ENCODE measurements at regions not wholly inside any gene's neighbourhood (a gene's known extent, or its start where the extent isn't known, plus 50 kb on each side); places are given as distances from the start of the nearest gene placed in this dataset.
"Not testable (repeated sequence)": the region's sequence is repeated elsewhere in the genome, so short reads cannot be mapped to it uniquely, and the experiment has no call there.

DNA sequence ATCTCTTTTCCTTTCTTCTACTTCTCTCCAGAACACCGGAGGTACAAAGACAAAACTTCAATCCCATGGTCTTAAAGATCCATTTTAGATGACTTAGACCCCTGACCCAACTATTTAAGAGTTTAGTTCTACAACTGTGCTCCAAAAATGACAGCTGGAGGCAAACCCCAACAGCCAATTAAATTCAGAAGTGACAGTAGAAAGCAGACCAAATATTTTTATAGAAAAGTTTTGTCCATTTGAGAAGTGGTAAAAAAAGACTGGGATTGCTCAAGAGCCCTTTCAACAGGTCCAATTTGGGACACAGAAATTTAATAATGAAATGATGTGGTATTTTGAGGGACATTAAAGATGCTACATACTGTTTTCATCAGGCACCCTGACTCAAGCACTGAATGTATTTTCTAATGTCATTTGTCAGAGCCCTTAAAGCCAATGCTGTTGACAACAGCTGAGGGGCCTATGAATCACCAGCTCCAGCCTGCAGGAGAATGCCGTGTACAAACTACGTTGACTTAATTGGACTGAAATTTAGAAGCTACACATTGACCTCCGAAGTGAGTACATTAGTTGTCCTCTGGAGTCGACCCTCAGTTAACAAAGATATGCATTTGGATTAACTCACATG lies 147.5 kb upstream of the PIK3R1 start:
- Histone ChIP-seq H3K79me2 (ENCODE audit: low read length) (no peaks in the 10 kb centered on the region), H3K27me3 (ENCODE audit: low read length) (no peaks in the 10 kb centered on the region), H3K9ac (ENCODE audit: low read length) (no peak overlapping the region), H2AFZ (ENCODE audit: low read length) (no peak overlapping the region), H3K4me3 (ENCODE audit: low read length) (no peak overlapping the region), H3K9me3 (ENCODE audit: low read length) (no peaks in the 10 kb centered on the region), H3K9me2 (replicated peaks; ENCODE audit: insufficient read depth, low read length) (no peaks in the 10 kb centered on the region), H4K20me1 (ENCODE audit: insufficient read depth, low read depth, low read length) (no peaks in the 10 kb centered on the region), H3K4me2 (ENCODE audit: low read depth, low read length, poor library complexity, severe bottlenecking) (no peak overlapping the region), H3K36me3 (ENCODE audit: insufficient read depth, low read length) (no peaks in the 10 kb centered on the region), H3K4me1 (ENCODE audit: low read length) (no peaks in the 10 kb centered on the region), H3K27ac (ENCODE audit: low read length) (no peak overlapping the region)
- DNase-seq: no peak

DNA sequence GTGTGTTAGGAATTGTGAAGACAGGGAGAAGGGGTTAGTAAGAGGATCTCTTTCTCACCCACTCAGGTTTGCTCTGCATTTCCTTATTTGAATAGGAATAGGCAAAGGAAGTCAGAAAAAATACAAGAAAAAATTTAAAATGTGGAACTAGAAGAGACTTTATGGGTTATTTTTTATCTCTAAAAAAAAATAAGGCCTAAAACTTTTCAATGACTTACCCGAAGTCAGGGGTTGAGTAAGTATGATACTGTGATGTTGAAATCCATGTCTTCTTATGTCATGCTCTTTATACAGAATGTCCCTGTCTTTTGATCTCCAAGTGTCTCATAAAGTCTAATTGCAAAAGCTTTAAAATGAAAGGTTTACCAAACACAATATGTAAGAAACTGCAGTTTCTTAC lies 148.3 kb upstream of the PIK3R1 start:
- DNase-seq: no peak
- Histone ChIP-seq H3K9me3 (ENCODE audit: low read length) (no peaks in the 10 kb centered on the region), H3K9me2 (replicated peaks; ENCODE audit: insufficient read depth, low read length) (no peaks in the 10 kb centered on the region), H4K20me1 (ENCODE audit: insufficient read depth, low read depth, low read length) (no peaks in the 10 kb centered on the region), H3K9ac (ENCODE audit: low read length) (no peak overlapping the region), H3K4me1 (ENCODE audit: low read length) (no peaks in the 10 kb centered on the region), H3K4me2 (ENCODE audit: low read depth, low read length, poor library complexity, severe bottlenecking) (no peak overlapping the region), H3K27me3 (ENCODE audit: low read length) (no peaks in the 10 kb centered on the region), H3K4me3 (ENCODE audit: low read length) (no peak overlapping the region), H3K36me3 (ENCODE audit: insufficient read depth, low read length) (no peaks in the 10 kb centered on the region), H3K79me2 (ENCODE audit: low read length) (no peaks in the 10 kb centered on the region), H2AFZ (ENCODE audit: low read length) (no peak overlapping the region), H3K27ac (ENCODE audit: low read length) (no peak overlapping the region)

DNA sequence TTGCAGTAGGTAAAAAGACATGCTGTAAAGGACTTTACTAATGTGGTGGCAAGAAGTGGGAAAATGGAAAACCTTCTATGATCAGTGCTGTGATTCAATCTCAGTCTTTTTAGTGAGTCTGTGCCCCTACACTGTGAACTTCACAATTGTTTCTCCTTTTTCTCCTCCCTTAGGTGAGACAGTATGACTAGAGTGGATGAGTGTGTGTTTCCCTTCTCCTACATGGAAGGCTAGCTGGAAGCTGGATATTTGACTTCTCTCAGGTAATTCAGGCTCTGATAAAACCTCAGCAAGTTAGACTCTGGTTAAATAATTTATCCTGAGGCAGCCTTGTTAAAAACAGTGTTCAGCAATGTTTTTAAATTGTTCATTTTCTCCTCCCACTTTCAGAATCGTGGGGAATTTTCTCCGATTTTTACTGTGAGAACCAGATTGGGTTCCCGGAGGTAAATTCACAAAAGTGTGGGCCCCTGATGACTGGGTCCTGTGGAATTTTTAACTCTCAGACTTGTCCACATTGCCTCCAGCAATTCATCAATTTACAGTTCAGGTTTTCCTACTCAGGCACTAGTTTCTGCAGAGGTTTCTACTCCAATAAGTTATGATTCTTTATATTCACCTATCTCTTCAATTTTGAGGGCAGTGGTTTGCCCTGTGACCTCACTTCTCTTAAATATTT lies 149.1 kb upstream of the PIK3R1 start:
- Histone ChIP-seq H3K79me2 (ENCODE audit: low read length) (no peaks in the 10 kb centered on the region), H3K36me3 (ENCODE audit: insufficient read depth, low read length) (no peaks in the 10 kb centered on the region), H3K4me3 (ENCODE audit: low read length) (no peak overlapping the region), H2AFZ (ENCODE audit: low read length) (no peak overlapping the region), H4K20me1 (ENCODE audit: insufficient read depth, low read depth, low read length) (no peaks in the 10 kb centered on the region), H3K9me3 (ENCODE audit: low read length) (no peaks in the 10 kb centered on the region), H3K4me2 (ENCODE audit: low read depth, low read length, poor library complexity, severe bottlenecking) (no peak overlapping the region), H3K9me2 (replicated peaks; ENCODE audit: insufficient read depth, low read length) (no peaks in the 10 kb centered on the region), H3K27ac (ENCODE audit: low read length) (no peak overlapping the region), H3K9ac (ENCODE audit: low read length) (no peak overlapping the region), H3K4me1 (ENCODE audit: low read length) (no peaks in the 10 kb centered on the region), H3K27me3 (ENCODE audit: low read length) (no peaks in the 10 kb centered on the region)
- DNase-seq: no peak

DNA sequence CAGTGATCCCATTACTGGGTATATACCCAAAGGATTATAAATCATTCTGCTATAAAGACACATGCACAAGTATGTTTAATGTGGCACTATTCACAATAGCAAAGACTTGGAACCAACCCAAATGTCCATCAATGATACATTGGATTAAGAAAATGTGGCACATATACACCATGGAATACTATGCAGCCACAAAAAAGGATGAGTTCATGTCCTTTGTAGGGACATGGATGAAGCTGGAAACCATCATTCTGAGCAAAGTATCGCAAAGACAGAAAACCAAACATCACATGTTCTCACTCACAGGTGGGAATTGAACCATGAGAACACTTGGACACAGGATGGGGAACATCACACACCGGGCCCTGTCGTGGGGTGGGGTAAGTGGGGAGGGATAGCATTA lies 150.2 kb upstream of the PIK3R1 start:
- H3K9me3 ChIP-seq (ENCODE audit: low read length); H3K27ac ChIP-seq (ENCODE audit: low read length); DNase-seq; H3K4me2 ChIP-seq (ENCODE audit: low read depth, low read length, poor library complexity, severe bottlenecking); H3K4me3 ChIP-seq (ENCODE audit: low read length); H2AFZ ChIP-seq (ENCODE audit: low read length); H3K4me1 ChIP-seq (ENCODE audit: low read length); H3K36me3 ChIP-seq (ENCODE audit: insufficient read depth, low read length); H3K9ac ChIP-seq (ENCODE audit: low read length); H3K79me2 ChIP-seq (ENCODE audit: low read length); H3K27me3 ChIP-seq (ENCODE audit: low read length); H3K9me2 ChIP-seq (replicated peaks; ENCODE audit: insufficient read depth, low read length); H4K20me1 ChIP-seq (ENCODE audit: insufficient read depth, low read depth, low read length): not testable (repeated sequence)

DNA sequence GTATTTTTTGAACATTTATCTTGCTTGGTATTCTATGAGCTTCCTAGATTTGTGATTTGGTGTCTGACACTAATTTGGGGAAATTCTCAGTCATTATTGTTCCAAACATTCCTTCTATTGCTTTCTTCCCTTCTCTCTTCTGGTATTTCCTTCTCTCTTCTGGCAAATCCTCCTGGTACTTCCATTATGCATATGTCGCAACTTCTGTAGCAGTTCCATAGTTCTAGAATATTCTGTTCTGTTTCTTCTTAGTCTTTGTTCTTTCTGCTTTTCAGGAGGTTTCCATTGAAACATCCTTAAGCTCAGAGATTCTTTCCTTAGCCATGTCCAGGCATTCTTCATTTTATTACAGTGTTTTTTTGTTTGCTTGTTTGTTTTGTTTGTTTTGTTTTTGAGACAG lies 155.2 kb upstream of the PIK3R1 start:
- Histone ChIP-seq H2AFZ (ENCODE audit: low read length) (no peak overlapping the region), H3K4me3 (ENCODE audit: low read length) (no peak overlapping the region), H3K9me2 (replicated peaks; ENCODE audit: insufficient read depth, low read length) (no peaks in the 10 kb centered on the region), H3K27ac (ENCODE audit: low read length) (no peak overlapping the region), H3K4me2 (ENCODE audit: low read depth, low read length, poor library complexity, severe bottlenecking) (no peak overlapping the region), H3K27me3 (ENCODE audit: low read length) (no peaks in the 10 kb centered on the region), H4K20me1 (ENCODE audit: insufficient read depth, low read depth, low read length) (no peaks in the 10 kb centered on the region), H3K79me2 (ENCODE audit: low read length) (no peaks in the 10 kb centered on the region), H3K9me3 (ENCODE audit: low read length) (no peaks in the 10 kb centered on the region), H3K4me1 (ENCODE audit: low read length) (no peaks in the 10 kb centered on the region), H3K36me3 (ENCODE audit: insufficient read depth, low read length) (no peaks in the 10 kb centered on the region), H3K9ac (ENCODE audit: low read length) (no peak overlapping the region)
- no peak for DNase-seq

DNA sequence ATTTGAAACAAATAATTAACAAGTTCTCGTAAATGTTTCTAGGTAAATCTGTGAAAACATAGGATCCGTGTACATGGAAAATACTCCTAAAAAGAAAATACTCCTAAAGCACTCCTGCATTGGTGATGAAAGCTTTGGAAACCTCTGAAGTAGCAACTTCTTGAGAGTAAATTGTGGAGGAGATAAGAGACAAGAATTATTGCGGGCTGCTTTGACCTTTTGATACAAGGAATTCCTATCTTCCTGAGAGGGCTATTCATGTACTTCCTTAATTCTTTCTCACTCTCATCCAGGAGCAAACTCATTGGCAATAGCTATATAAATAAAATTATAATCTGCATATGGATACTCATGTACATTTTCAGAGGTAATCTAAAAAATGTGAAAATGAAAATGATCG lies 158.4 kb upstream of the PIK3R1 start:
- H3K4me2 ChIP-seq (ENCODE audit: low read depth, low read length, poor library complexity, severe bottlenecking): no peak overlapping the region
- H3K9me2 ChIP-seq (replicated peaks; ENCODE audit: insufficient read depth, low read length): no peaks in the 10 kb centered on the region
- no peaks in the 10 kb centered on the region for H3K79me2 ChIP-seq (ENCODE audit: low read length)
- no peak overlapping the region for H3K9ac ChIP-seq (ENCODE audit: low read length)
- H3K4me1 ChIP-seq (ENCODE audit: low read length): no peaks in the 10 kb centered on the region
- no peak overlapping the region for H2AFZ ChIP-seq (ENCODE audit: low read length)
- DNase-seq: no peak
- no peaks in the 10 kb centered on the region for H3K27me3 ChIP-seq (ENCODE audit: low read length)
- no peak overlapping the region for H3K27ac ChIP-seq (ENCODE audit: low read length)
- H3K4me3 ChIP-seq (ENCODE audit: low read length): no peak overlapping the region
- H3K36me3 ChIP-seq (ENCODE audit: insufficient read depth, low read length): no peaks in the 10 kb centered on the region
- no peaks in the 10 kb centered on the region for H3K9me3 ChIP-seq (ENCODE audit: low read length)
- no peaks in the 10 kb centered on the region for H4K20me1 ChIP-seq (ENCODE audit: insufficient read depth, low read depth, low read length)

DNA sequence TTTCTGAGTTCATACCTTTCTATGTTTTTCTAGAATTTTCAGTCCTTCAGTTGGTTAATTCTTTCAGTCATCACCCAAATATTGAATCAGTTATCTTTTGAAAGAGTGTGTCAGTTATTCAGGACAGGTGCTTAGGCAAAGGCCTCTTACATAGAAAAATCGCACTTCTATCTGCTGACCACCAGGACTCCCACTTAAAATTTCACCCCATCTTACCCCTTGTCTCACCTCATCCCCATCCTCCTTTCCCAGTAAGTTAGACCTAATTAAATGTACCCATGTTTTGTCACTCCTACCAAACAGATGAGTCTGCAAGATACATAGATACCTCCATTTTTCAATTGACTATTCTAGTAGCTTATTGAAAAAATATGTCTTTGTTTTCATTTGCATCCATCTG lies 159.9 kb upstream of the PIK3R1 start:
- Histone ChIP-seq H3K79me2 (ENCODE audit: low read length) (no peaks in the 10 kb centered on the region), H3K4me1 (ENCODE audit: low read length) (no peaks in the 10 kb centered on the region), H3K36me3 (ENCODE audit: insufficient read depth, low read length) (no peaks in the 10 kb centered on the region), H3K9ac (ENCODE audit: low read length) (no peak overlapping the region), H2AFZ (ENCODE audit: low read length) (no peak overlapping the region), H3K9me2 (replicated peaks; ENCODE audit: insufficient read depth, low read length) (no peaks in the 10 kb centered on the region), H3K9me3 (ENCODE audit: low read length) (no peaks in the 10 kb centered on the region), H3K4me2 (ENCODE audit: low read depth, low read length, poor library complexity, severe bottlenecking) (no peak overlapping the region), H3K27ac (ENCODE audit: low read length) (no peak overlapping the region), H3K27me3 (ENCODE audit: low read length) (no peaks in the 10 kb centered on the region), H4K20me1 (ENCODE audit: insufficient read depth, low read depth, low read length) (no peaks in the 10 kb centered on the region), H3K4me3 (ENCODE audit: low read length) (no peak overlapping the region)
- DNase-seq: no peak

DNA sequence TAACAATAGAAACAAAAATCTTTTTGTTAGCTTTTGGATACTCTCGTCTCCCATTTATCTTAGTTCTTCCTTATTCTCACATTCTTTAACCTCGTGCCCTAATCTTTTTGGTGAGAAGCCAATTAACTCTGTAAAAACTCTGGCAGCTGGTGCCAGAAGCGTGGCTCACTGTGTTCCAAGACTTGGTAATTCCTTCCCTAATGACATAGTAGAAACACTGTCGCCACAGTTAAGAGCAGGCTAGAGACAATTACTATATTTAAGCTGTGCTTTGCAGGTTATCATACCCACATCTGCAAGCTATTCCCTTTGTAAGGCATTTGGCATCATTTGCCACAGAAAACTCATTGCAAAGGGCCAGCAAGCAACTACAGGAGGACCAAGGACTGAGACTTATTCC lies 160.9 kb upstream of the PIK3R1 start:
- Histone ChIP-seq H3K4me2 (ENCODE audit: low read depth, low read length, poor library complexity, severe bottlenecking) (no peak overlapping the region), H3K27ac (ENCODE audit: low read length) (no peak overlapping the region), H3K4me3 (ENCODE audit: low read length) (no peak overlapping the region), H3K27me3 (ENCODE audit: low read length) (no peaks in the 10 kb centered on the region), H3K79me2 (ENCODE audit: low read length) (no peaks in the 10 kb centered on the region), H3K36me3 (ENCODE audit: insufficient read depth, low read length) (no peaks in the 10 kb centered on the region), H3K4me1 (ENCODE audit: low read length) (no peaks in the 10 kb centered on the region), H3K9me2 (replicated peaks; ENCODE audit: insufficient read depth, low read length) (no peaks in the 10 kb centered on the region), H2AFZ (ENCODE audit: low read length) (no peak overlapping the region), H4K20me1 (ENCODE audit: insufficient read depth, low read depth, low read length) (no peaks in the 10 kb centered on the region), H3K9me3 (ENCODE audit: low read length) (no peaks in the 10 kb centered on the region), H3K9ac (ENCODE audit: low read length) (no peak overlapping the region)
- DNase-seq: no peak
